Mesendoderm (in vitro differentiated cells): ENCODE measurements at regions not wholly inside any gene's neighbourhood (a gene's known extent, or its start where the extent isn't known, plus 50 kb on each side); places are given as distances from the start of the nearest gene placed in this dataset.

Experiments used
- DNase-seq: peaks from one replicate; pipeline ENCODE4 v3.0.0; 2013
- H2AK5ac ChIP-seq: 2 replicates; pipeline ENCODE4 v1.6.1; 2013; ENCODE audit warnings: low read length, inconsistent platforms
- H2BK120ac ChIP-seq: 2 replicates; pipeline ENCODE4 v1.6.1; 2013; ENCODE audit warnings: low read depth, mild to moderate bottlenecking, low read length, moderate library complexity, mixed read lengths
- H2BK15ac ChIP-seq: replicated peaks from 2 replicates; pipeline ENCODE4 v1.6.1; 2013; ENCODE audit warnings: low read depth, mild to moderate bottlenecking, moderate library complexity
- H2BK5ac ChIP-seq: 2 replicates; pipeline ENCODE4 v1.6.1; 2013; ENCODE audit warnings: low read length, inconsistent platforms
- H3K18ac ChIP-seq: 2 replicates; pipeline ENCODE4 v1.6.1; 2013; ENCODE audit warnings: mild to moderate bottlenecking, low read length, mixed read lengths
- H3K23ac ChIP-seq: one replicate; pipeline ENCODE4 v1.6.1; 2013; ENCODE audit warnings: low read length
- H3K27ac ChIP-seq: 2 replicates; pipeline ENCODE4 v1.5.1; 2013; ENCODE audit warnings: low read depth, mild to moderate bottlenecking, inconsistent platforms, low read length, moderate library complexity
- H3K27me3 ChIP-seq: 2 replicates; pipeline ENCODE4 v1.6.1; 2013; ENCODE audit warnings: low read length, control low read depth, mild to moderate bottlenecking, inconsistent platforms; ENCODE audit not compliant: insufficient read depth, poor library complexity
- H3K36me3 ChIP-seq: 2 replicates; pipeline ENCODE4 v1.6.1; 2013; ENCODE audit warnings: low read length, inconsistent platforms; ENCODE audit not compliant: control insufficient read depth, insufficient read depth
- H3K4ac ChIP-seq: one replicate; pipeline ENCODE4 v1.6.1; 2013; ENCODE audit warnings: low read depth, mild to moderate bottlenecking, low read length, moderate library complexity
- H3K4me1 ChIP-seq: 2 replicates; pipeline ENCODE4 v1.6.1; 2013; ENCODE audit warnings: low read depth, low read length, inconsistent platforms; ENCODE audit not compliant: control insufficient read depth
- H3K4me2 ChIP-seq: 2 replicates; pipeline ENCODE4 v1.6.1; 2013; ENCODE audit warnings: low read length
- H3K4me3 ChIP-seq: 2 replicates; pipeline ENCODE4 v1.5.1; 2013; ENCODE audit warnings: mild to moderate bottlenecking, low read length
- H3K56ac ChIP-seq: one replicate; pipeline ENCODE4 v1.6.1; 2013; ENCODE audit warnings: low read length
- H3K79me1 ChIP-seq: 2 replicates; pipeline ENCODE4 v1.6.1; 2013; ENCODE audit warnings: low read length, inconsistent platforms
- H3K79me2 ChIP-seq: 2 replicates; pipeline ENCODE4 v1.6.1; 2013; ENCODE audit warnings: mild to moderate bottlenecking, low read length; ENCODE audit not compliant: control insufficient read depth, insufficient read depth
- H3K9ac ChIP-seq: 2 replicates; pipeline ENCODE4 v1.6.1; 2013; ENCODE audit warnings: low read length, inconsistent platforms
- H4K5ac ChIP-seq: one replicate; pipeline ENCODE4 v1.6.1; 2013; ENCODE audit warnings: low read length
- H4K8ac ChIP-seq: one replicate; pipeline ENCODE4 v1.6.1; 2013; ENCODE audit warnings: low read depth, mild to moderate bottlenecking, control low read depth, low read length, moderate library complexity
- WGBS: extraction: QIAGEN DNeasy Blood & Tissue Kit; methylation state at CpG from one replicate; pipeline ENCODE4 v1.1.7; 2013; ENCODE audit warnings: low lambda C conversion rate, missing lambda C conversion rate; ENCODE audit not compliant: insufficient coverage; ENCODE audit errors: extremely low coverage; 5-methylcytosine and 5-hydroxymethylcytosine counted together

DNA sequence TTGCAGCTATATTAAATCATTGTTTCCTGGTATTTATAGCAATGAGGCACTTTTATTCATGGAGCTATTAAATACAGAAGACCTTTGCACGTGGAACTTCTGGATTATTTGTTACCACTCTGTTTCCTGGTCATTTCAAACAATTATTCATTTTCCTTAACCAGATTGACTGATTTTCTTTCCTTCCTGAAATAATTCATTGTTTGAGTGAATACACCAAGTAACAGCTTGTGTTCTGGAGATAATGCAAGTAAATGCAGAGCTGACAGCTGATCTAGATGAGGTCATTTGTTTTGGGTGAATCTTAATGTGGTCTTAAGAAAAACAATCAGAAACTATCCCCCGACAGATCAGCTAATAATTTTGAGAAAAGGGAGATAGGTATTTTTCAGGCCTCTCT is 497.7 kb downstream of the KIF20B start:
- Histone ChIP-seq H3K79me2 (no peaks in the 10 kb centered on the region), H4K5ac (no peak overlapping the region), H3K4me2 (no peak overlapping the region), H3K27ac (no peak overlapping the region), H3K4me1 (no peaks in the 10 kb centered on the region), H3K36me3 (no peaks in the 10 kb centered on the region), H3K18ac (no peak overlapping the region), H3K79me1 (no peaks in the 10 kb centered on the region), H3K4me3 (no peak overlapping the region), H2BK5ac (no peak overlapping the region), H4K8ac (no peak overlapping the region), H3K23ac (no peak overlapping the region), H2BK120ac (no peak overlapping the region), H2BK15ac (no peak overlapping the region), H3K56ac (no peak overlapping the region), H2AK5ac (no peak overlapping the region), H3K4ac (no peak overlapping the region), H3K27me3 (no peaks in the 10 kb centered on the region), H3K9ac (no peak overlapping the region)
- WGBS = no CpG with 5 or more reads among the region's 2 CpGs
- DNase-seq = peak; percentile 52

DNA sequence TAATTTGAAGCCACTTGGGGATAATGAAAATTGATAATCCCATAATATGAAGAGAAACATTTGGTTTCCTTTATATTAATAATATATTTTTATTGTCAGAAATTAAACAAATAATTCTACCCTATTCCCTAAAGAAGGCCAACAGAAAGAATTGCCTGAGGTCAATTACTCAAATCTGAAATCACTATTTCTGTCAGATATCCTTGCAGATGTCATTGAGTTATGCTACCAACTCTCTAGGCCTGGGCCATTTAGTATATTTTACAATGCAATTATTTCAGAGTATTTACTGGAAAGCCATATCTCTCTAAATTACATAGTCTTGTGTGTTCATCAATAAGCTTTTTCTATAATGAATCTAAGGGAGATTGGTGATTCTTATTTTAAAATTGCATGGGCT is 498.1 kb downstream of the KIF20B start:
- Histone ChIP-seq H3K79me2 (no peaks in the 10 kb centered on the region), H3K27ac (no peak overlapping the region), H3K56ac (no peak overlapping the region), H3K4me3 (no peak overlapping the region), H2AK5ac (no peak overlapping the region), H3K9ac (no peak overlapping the region), H3K23ac (no peak overlapping the region), H3K4me2 (no peak overlapping the region), H3K36me3 (no peaks in the 10 kb centered on the region), H3K27me3 (no peaks in the 10 kb centered on the region), H3K4me1 (no peaks in the 10 kb centered on the region), H3K18ac (no peak overlapping the region), H2BK120ac (no peak overlapping the region), H3K79me1 (no peaks in the 10 kb centered on the region), H2BK15ac (no peak overlapping the region), H4K5ac (no peak overlapping the region), H4K8ac (no peak overlapping the region), H2BK5ac (no peak overlapping the region), H3K4ac (no peak overlapping the region)
- no peak for DNase-seq

DNA sequence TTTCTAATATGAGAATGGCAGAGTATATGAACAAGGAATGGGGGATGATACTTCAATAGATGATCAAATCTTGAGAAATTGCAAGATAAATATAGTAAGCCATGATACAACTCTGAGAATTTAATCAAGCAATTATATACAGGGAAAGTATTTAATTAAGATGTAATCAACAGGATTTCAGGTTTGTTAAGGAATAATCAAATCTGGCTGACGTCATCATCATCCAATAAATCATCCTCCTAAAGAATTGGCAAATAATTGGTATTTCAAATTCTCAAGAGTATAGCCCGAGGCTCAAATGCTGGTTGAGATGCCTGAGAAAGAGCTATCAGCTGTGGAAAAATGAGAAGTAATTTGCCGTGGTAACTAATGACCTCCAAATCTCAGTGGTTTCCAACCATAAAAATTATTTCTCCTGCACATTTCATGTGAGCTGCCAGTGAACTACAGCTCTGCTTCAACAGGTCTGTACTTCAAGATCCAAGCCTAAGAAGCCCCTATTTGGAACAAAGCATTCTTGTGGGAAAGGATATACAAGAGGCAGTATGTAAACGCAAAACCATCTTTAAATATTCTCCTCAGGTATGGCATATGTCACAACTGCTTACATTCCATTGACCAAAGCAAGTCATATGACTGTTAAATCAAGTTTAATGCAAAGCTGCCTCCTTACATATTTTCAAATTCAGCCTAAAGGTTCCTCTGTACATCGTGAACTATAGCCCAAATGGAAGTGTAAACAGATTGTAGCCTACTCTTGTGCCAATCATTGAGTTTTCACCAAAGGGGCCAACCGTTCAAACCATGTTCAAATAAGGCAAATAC is 503.0 kb downstream of the KIF20B start:
- Histone ChIP-seq H3K23ac (no peak overlapping the region), H3K36me3 (no peaks in the 10 kb centered on the region), H2BK120ac (no peak overlapping the region), H2BK5ac (no peak overlapping the region), H2BK15ac (no peak overlapping the region), H4K5ac (no peak overlapping the region), H3K79me1 (no peaks in the 10 kb centered on the region), H3K79me2 (no peaks in the 10 kb centered on the region), H3K18ac (no peak overlapping the region), H3K4ac (no peak overlapping the region), H3K56ac (no peak overlapping the region), H3K4me1 (no peaks in the 10 kb centered on the region), H3K4me2 (no peak overlapping the region), H3K4me3 (no peak overlapping the region), H3K27ac (no peak overlapping the region), H3K27me3 (no peaks in the 10 kb centered on the region), H2AK5ac (no peak overlapping the region), H4K8ac (no peak overlapping the region), H3K9ac (no peak overlapping the region)
- no CpG with 5 or more reads among the region's 6 CpGs for WGBS
- DNase-seq = no peak

DNA sequence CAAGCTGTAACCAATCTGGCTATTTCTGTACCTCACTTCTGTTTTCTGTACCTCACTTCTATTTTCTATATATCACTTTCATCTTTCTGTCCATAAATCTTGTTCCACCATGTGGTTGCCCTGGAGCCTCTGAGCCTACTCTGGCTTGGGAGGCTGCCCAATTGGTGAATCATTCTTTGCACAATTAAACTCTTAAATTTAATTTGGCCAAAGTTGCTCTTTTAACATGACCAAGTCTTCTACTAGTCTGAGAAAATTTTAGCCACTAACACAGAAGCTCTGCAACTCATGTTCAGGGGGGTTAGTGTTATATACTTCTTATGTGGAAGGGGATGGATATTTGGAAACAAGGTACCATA is 503.5 kb downstream of the KIF20B start:
- H4K5ac ChIP-seq = no peak overlapping the region
- no peak overlapping the region for H3K9ac ChIP-seq
- no peak overlapping the region for H3K23ac ChIP-seq
- no peaks in the 10 kb centered on the region for H3K27me3 ChIP-seq
- H2BK5ac ChIP-seq = no peak overlapping the region
- no peak overlapping the region for H2BK15ac ChIP-seq
- no peak overlapping the region for H2BK120ac ChIP-seq
- H2AK5ac ChIP-seq = no peak overlapping the region
- no peak overlapping the region for H3K4me3 ChIP-seq
- no peak overlapping the region for H3K18ac ChIP-seq
- no peaks in the 10 kb centered on the region for H3K79me1 ChIP-seq
- H3K4me1 ChIP-seq = no peaks in the 10 kb centered on the region
- H4K8ac ChIP-seq = no peak overlapping the region
- H3K36me3 ChIP-seq = no peaks in the 10 kb centered on the region
- H3K56ac ChIP-seq = no peak overlapping the region
- no peak overlapping the region for H3K4ac ChIP-seq
- DNase-seq = no peak
- H3K79me2 ChIP-seq = no peaks in the 10 kb centered on the region
- H3K4me2 ChIP-seq = no peak overlapping the region
- no peak overlapping the region for H3K27ac ChIP-seq

DNA sequence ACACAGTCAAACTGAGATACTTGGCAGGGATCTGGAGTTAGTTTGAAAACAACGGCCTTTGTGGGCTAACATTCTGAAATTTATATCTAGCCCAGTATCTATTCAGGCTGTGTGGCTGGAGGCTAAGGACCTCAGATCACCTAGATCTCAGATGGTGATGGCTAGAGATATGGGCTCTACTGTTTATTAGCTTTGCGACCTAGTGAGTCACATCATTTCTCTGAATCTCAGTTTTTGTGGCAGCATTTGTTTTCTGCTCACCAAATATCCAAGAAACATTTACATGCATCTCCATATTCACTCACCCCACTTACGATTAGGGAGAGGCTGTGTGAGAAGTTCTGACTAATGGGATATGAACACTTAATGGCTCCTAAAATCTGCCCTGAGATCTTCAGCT is 503.9 kb downstream of the KIF20B start:
- H4K8ac ChIP-seq = no peak overlapping the region
- H3K4ac ChIP-seq = no peak overlapping the region
- no peaks in the 10 kb centered on the region for H3K79me2 ChIP-seq
- H3K27me3 ChIP-seq = no peaks in the 10 kb centered on the region
- H3K27ac ChIP-seq = no peak overlapping the region
- DNase-seq = no peak
- H2BK5ac ChIP-seq = no peak overlapping the region
- H3K4me2 ChIP-seq = no peak overlapping the region
- H3K36me3 ChIP-seq = no peaks in the 10 kb centered on the region
- no peak overlapping the region for H3K18ac ChIP-seq
- no peak overlapping the region for H2BK120ac ChIP-seq
- H3K23ac ChIP-seq = no peak overlapping the region
- H3K9ac ChIP-seq = no peak overlapping the region
- H3K56ac ChIP-seq = no peak overlapping the region
- no peaks in the 10 kb centered on the region for H3K79me1 ChIP-seq
- no peak overlapping the region for H3K4me3 ChIP-seq
- no peak overlapping the region for H2AK5ac ChIP-seq
- no peak overlapping the region for H4K5ac ChIP-seq
- H3K4me1 ChIP-seq = no peaks in the 10 kb centered on the region
- WGBS = no CpG with 5 or more reads among the region's 3 CpGs
- no peak overlapping the region for H2BK15ac ChIP-seq

DNA sequence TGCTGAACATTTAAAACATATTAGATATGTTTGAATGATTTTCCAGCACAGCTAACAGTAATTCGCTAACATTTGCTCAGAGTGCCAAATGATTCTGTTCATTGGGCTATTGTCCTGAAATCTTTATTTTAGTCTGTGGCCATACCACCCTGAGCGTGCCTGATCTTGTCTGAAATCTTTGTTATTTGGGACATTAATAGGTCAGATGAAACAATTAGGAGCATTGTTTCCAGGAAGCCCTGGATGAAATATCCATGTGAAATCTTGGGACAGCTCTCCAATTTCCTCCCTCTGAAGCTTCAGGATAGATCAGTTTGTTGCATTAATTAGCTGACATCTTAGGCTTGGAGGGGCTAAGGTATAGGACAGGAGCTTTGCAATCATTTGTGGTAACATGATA is 512.0 kb downstream of the KIF20B start:
- no peak for DNase-seq

More for the DNA sequence above, 512.0 kb downstream of the KIF20B start:
- no peak overlapping the region for H2BK5ac ChIP-seq
- no peaks in the 10 kb centered on the region for H3K79me1 ChIP-seq
- no peak overlapping the region for H3K4me2 ChIP-seq
- no peaks in the 10 kb centered on the region for H3K4me1 ChIP-seq
- no peak overlapping the region for H3K4me3 ChIP-seq
- H3K18ac ChIP-seq = no peak overlapping the region
- no peak overlapping the region for H2BK15ac ChIP-seq
- no peak overlapping the region for H3K27ac ChIP-seq
- no peak overlapping the region for H3K9ac ChIP-seq
- H3K36me3 ChIP-seq = no peaks in the 10 kb centered on the region
- H2BK120ac ChIP-seq = no peak overlapping the region
- no peaks in the 10 kb centered on the region for H3K27me3 ChIP-seq
- H3K56ac ChIP-seq = no peak overlapping the region
- no CpG with 5 or more reads among the region's 2 CpGs for WGBS
- no peaks in the 10 kb centered on the region for H3K79me2 ChIP-seq
- no peak overlapping the region for H4K8ac ChIP-seq
- no peak overlapping the region for H3K23ac ChIP-seq
- H2AK5ac ChIP-seq = no peak overlapping the region
- H3K4ac ChIP-seq = no peak overlapping the region
- H4K5ac ChIP-seq = no peak overlapping the region
